Coronary artery (tissue), 2 donors: ENCODE measurements at regions not wholly inside any gene's neighbourhood (a gene's known extent, or its start where the extent isn't known, plus 50 kb on each side); places are given as distances from the start of the nearest gene placed in this dataset.

Experiments used
- DNase-seq: peaks from one replicate; pipeline ENCODE4 v3.0.0-alpha.2; 2017; ENCODE audit warnings: low spot score
- H3K27ac ChIP-seq, 2 donors: fragments of 200-600 bp; sonication (generic); one replicate each; pipeline ENCODE4 v1.5.1; 2016 to 2019
- H3K4me3 ChIP-seq: fragments of 200-600 bp; sonication (generic); 2 replicates; pipeline ENCODE4 v1.5.1; 2016; ENCODE audit warnings: mild to moderate bottlenecking, moderate library complexity
- CTCF ChIP-seq: fragments of 200-600 bp; sonication (generic); IDR thresholded peaks from one replicate; pipeline ENCODE4 v1.5.1; 2019; ENCODE audit warnings: antibody characterized with exemption

GRCh38 chr5:125047871-125048270 lies 301.4 kb upstream of the ZNF608 start:
- no peak for DNase-seq
- Histone ChIP-seq H3K27ac (no peak overlapping the region), H3K4me3 (no peak overlapping the region)
- no peak for TF ChIP-seq CTCF

GRCh38 chr5:125049721-125050702 lies 303.6 kb upstream of the ZNF608 start:
- no peak for DNase-seq
- Histone ChIP-seq H3K27ac (no peak overlapping the region), H3K4me3 (no peak overlapping the region)
- no peak for TF ChIP-seq CTCF

- Histone ChIP-seq H3K27ac (no peak overlapping the region), H3K4me3 (no peak overlapping the region)
- TF ChIP-seq CTCF, result no peak
- no peak for DNase-seq
These were observed 304.5 kb upstream of the ZNF608 start for GRCh38 chr5:125050926-125051325.

GRCh38 chr5:125052584-125052983 lies 306.1 kb upstream of the ZNF608 start:
- H3K27ac ChIP-seq, result no peak overlapping the region
- no peak for DNase-seq
- H3K4me3 ChIP-seq, result no peak overlapping the region
- TF ChIP-seq CTCF, result no peak

- Histone ChIP-seq H3K27ac (no peak overlapping the region), H3K4me3 (no peak overlapping the region)
- no peak for DNase-seq
- no peak for TF ChIP-seq CTCF
These were observed 306.7 kb upstream of the ZNF608 start for GRCh38 chr5:125053179-125053578.

- no peak for DNase-seq
- H3K27ac ChIP-seq, result no peak overlapping the region
These were observed 307.7 kb upstream of the ZNF608 start for GRCh38 chr5:125054146-125054545.

More at GRCh38 chr5:125054146-125054545, 307.7 kb upstream of the ZNF608 start:
- no peak overlapping the region for H3K4me3 ChIP-seq
- no peak for TF ChIP-seq CTCF
